Suprapubic skin (tissue), 4 donors: ENCODE measurements at regions not wholly inside any gene's neighbourhood (a gene's known extent, or its start where the extent isn't known, plus 50 kb on each side); places are given as distances from the start of the nearest gene placed in this dataset.

ENCODE experiments used
- CTCF ChIP-seq, 2 donors: fragments of 200-600 bp in 1 of 2; fragments of 450-650 bp in 1 of 2; sonication (generic) in 1 of 2; IDR thresholded peaks; one replicate each; pipeline ENCODE4 v1.5.1; 2016 to 2019; ENCODE audit warnings: antibody characterized with exemption in 2 of 2, mild to moderate bottlenecking in 1 of 2, moderate library complexity in 1 of 2
- POLR2A ChIP-seq, 2 donors: fragments of 450-650 bp; IDR thresholded peaks; one replicate each; pipeline ENCODE4 v1.6.1; 2017; ENCODE audit warnings: antibody characterized with exemption in 2 of 2, mild to moderate bottlenecking in 2 of 2, moderate library complexity in 2 of 2
- POLR2AphosphoS5 ChIP-seq, 3 donors: sonication (generic); formaldehyde crosslinking; IDR thresholded peaks; one replicate each; pipeline ENCODE4 v1.6.1; 2017; ENCODE audit warnings: antibody characterized with exemption in 3 of 3

GRCh38 chr5:148723143-148723542, 68.8 kb upstream of the HTR4 start:
- TF ChIP-seq CTCF (IDR thresholded peaks at IDR 0.05) (no peak), POLR2A (IDR thresholded peaks at IDR 0.05) (no peak), POLR2AphosphoS5 (IDR thresholded peaks at IDR 0.05) (no peak)
